SH-SY5Y (cell line): ENCODE measurements at regions not wholly inside any gene's neighbourhood (a gene's known extent, or its start where the extent isn't known, plus 50 kb on each side); places are given as distances from the start of the nearest gene placed in this dataset.

Experiments
- GATA2 ChIP-seq: IDR thresholded peaks from 2 replicates; pipeline ENCODE4 v1.6.1; 2011; ENCODE audit warnings: mild to moderate bottlenecking, low read depth, low read length
- GATA3 ChIP-seq: IDR thresholded peaks from 2 replicates; pipeline ENCODE4 v1.6.1; 2011; ENCODE audit warnings: low read depth, mild to moderate bottlenecking, low read length, moderate library complexity

DNA sequence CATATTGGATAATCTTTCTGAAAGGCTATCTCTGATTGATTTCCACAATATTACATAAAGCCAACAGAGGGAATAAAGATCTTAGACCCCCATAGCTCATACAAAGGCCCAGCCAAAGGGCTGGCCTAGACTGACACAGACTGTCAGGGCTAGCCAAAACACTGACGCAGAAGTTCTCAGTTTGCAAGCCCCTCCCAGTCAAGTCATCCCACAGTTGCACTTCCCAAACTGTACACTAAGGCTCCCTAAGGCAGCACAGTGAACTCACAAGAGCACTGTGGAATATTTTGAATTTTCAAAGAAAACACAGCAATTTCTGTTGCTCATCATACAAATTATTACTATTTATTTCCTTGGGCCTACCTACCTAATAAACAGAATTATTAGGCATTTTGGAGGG is 244.9 kb downstream of the SP3 start:
- no peak for TF ChIP-seq GATA2
- TF ChIP-seq GATA3 = no peak
